ENCODE measurements at regions not wholly inside any gene's neighbourhood (a gene's known extent, or its start where the extent isn't known, plus 50 kb on each side); places are given as distances from the start of the nearest gene placed in this dataset.
"Not testable (repeated sequence)": the region's sequence is repeated elsewhere in the genome, so short reads cannot be mapped to it uniquely, and the experiment has no call there.

DNA sequence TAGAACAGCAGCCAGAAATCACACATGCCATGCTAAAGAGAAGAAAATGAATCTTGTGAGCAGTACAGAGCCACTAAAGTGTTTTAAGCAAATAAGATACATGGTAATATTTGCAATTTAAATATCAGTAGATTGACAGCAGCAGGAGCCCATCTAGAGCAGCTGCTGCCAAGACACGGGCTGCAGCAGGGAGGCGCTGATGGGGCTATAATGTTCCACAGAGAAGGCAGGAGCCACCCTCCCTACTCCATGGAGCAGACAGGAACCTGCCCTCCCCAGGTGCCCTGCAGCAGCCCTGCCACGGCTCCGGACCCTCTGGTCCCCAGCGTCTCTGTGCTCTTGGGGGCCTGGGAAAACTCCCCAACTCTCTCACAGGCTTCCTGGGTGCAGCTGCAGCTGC lies 224.1 kb upstream of the ISL1 start:
- no peak overlapping the region for H3K4me3 ChIP-seq (ENCODE audit: low read depth, low read length)

DNA sequence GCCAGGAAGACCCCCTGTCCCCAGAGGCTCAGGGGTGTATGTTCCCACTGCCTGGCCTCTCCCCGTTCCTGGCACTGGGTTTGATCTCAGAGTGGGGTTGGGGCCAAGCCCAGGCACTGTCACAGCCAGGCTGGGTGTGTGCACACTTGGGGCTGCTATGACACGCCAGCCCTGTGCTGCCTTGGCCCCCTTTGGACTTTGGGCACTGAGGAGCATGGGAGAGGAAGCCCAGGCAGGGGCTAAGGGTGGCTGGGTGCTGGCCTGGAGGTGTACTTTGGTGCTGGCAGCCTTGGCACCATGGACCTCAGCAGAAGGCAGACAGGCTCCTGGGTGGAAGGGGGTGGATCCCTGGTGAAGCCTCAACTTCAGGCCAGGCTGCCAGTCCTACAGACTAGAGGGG lies 223.6 kb upstream of the ISL1 start:
- H3K4me3 ChIP-seq (ENCODE audit: low read depth, low read length): no peak overlapping the region

GRCh38 chr5:51162245-51162644 lies 221.0 kb upstream of the ISL1 start:
- H3K4me3 ChIP-seq (ENCODE audit: low read depth, low read length): no peak overlapping the region

- not testable (repeated sequence) for H3K4me3 ChIP-seq (ENCODE audit: low read depth, low read length)
Measured at GRCh38 chr5:51165621-51166020, 217.6 kb upstream of the ISL1 start.

DNA sequence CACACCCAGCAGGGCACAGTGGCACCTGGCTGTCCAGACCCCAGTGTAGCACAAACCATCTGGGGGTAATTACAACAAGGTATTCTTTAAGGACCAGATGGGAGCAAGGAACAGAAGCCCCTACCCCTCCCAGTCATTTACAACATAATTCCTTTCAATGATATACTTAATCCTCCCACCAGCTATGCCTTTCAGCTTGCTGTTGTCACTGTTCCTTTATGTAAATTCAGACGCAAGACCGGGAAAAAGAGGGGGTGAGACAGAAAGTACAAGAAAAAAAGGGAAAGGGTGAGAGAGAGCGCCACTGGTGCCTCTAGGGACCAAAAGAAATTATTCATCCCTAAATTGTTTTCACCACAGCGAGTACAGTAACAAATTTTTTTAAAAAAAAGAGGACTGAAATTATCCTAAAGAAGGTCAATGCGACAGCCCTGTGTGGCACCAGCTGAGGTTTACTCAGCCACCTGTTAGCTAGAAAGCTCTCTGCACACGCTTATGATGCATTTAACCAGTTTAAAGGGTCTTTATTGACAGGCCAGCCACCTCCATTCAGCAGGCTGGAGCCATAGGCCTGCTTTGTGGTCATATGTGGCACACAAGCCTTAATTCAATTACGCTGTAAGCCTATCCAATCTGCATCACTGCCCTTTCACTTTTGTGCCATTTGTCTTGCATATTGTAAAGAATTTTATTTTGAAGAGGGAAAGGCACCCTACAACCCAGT lies 210.2 kb upstream of the ISL1 start:
- no peak overlapping the region for H3K4me3 ChIP-seq (ENCODE audit: low read depth, low read length)

GRCh38 chr5:51181208-51181894 lies 201.9 kb upstream of the ISL1 start:
- H3K4me3 ChIP-seq (ENCODE audit: low read depth, low read length): no peak overlapping the region

DNA sequence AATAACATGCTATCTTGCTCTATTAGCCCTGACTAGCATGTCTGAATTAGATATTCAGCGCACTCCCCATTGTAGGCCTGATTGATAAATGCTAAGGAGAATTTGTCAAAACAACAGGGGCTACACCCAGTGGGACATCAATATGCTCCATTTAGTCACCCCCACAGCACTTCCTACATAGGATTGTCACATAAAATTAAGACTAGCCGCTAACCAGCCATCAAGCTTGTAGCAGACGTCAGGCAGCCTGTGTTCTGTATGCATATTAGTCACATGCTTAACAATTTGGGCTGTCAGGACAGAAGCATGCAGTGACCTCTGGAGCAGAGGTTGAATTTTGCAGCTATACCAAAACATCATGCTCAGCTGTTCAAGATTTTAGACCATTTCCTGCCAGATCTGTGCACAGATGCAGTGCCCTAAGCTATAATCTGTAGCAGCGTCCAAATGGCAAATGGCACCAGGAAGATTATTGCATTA lies 197.4 kb upstream of the ISL1 start:
- H3K4me3 ChIP-seq (ENCODE audit: low read depth, low read length): no peak overlapping the region

DNA sequence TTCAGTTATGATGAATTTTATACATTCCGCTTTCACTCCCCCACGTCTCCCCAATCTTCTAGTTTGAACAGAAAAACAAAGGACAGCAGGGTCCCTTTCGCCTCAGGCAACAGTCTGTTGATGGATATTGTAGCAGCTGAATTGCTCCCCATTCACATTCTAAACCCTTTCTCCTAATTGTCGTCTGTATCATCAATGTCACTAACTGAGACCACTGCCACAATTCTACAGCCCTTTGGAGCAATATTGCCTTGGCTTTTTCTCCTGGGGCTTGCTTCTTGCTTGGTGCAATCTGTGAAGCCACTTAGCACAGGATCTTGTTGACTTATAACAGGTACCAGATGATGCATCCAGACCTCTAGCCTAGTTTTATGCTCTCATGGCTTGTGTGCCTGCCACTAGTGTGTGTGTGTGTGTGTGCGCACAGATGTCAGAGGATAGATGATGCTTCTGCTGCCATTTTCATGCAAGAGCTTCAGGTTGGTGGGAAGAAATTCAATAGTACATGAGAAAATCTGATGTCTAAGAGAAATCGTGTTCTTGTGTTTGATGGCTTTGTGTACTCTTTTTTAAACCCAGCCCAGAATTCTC lies 195.2 kb upstream of the ISL1 start:
- H3K4me3 ChIP-seq (ENCODE audit: low read depth, low read length): no peak overlapping the region

GRCh38 chr5:51194671-51195070 lies 188.6 kb upstream of the ISL1 start:
- H3K4me3 ChIP-seq (ENCODE audit: low read depth, low read length): no peak overlapping the region

DNA sequence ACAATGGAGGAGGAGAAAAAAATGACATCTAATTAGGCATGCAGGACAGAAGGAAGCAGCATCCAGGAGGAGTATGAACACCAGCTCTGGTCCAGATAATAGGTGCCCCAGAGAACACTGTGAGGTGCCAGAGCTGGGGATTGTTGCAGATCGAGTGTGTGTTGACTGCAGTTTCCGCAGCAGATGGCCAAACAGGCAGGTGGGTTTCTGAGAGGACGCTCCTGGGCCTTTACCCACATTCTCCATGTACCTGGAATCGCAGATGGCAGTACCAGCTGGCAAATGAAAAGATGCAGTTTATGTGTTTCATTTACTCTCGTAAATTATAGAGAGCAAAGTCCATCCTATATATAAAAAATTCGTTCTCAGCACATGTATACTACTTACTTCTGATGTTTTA lies 182.2 kb upstream of the ISL1 start:
- H3K4me3 ChIP-seq (ENCODE audit: low read depth, low read length): no peak overlapping the region

DNA sequence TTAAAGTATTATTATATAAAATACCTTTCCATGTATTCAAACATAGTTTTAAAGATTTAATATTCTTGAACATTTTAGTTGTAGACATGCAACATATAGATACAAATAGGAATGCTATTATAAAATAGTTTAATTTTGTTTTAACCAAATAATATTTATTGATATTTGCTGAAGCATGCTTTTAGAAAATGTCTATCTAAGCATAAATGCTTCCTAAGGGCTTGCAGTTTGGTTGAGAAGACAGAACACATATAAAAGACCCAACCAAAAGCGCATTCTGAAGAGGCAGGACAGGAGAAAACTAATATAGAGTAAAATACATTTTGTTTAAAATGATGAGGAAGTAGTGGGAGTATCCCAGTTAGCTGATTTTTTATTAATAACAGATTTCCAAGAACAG lies 181.5 kb upstream of the ISL1 start:
- no peak overlapping the region for H3K4me3 ChIP-seq (ENCODE audit: low read depth, low read length)

- H3K4me3 ChIP-seq (ENCODE audit: low read depth, low read length): no peak overlapping the region
Measured at GRCh38 chr5:51202161-51202560, 181.1 kb upstream of the ISL1 start.

DNA sequence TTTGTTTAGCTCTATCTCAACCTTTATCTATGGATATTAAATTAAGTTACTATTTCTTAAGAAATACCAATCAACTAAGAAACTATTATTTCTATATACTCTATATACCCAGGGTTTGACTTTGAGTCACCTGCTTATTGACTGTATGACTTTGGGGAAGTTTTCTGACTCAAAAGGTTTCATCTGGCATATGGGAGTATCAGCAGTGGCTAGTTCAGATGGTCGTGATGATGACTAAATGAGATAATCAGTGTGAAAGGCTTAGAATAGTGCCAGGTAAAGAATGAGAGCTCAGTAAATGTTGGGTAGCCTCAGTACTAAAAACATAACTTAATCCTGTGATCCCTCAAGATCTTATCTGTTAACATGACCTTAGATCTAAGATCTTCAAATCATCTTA lies 179.7 kb upstream of the ISL1 start:
- no peak overlapping the region for H3K4me3 ChIP-seq (ENCODE audit: low read depth, low read length)

- H3K4me3 ChIP-seq (ENCODE audit: low read depth, low read length): no peak overlapping the region
Measured at GRCh38 chr5:51208296-51208695, 175.0 kb upstream of the ISL1 start.

- H3K4me3 ChIP-seq (ENCODE audit: low read depth, low read length): no peak overlapping the region
Measured at GRCh38 chr5:51214746-51215145, 168.5 kb upstream of the ISL1 start.

- no peak overlapping the region for H3K4me3 ChIP-seq (ENCODE audit: low read depth, low read length)
Measured at GRCh38 chr5:51225789-51226742, 157.2 kb upstream of the ISL1 start.

GRCh38 chr5:51227963-51228470 lies 155.2 kb upstream of the ISL1 start:
- no peak overlapping the region for H3K4me3 ChIP-seq (ENCODE audit: low read depth, low read length)

- H3K4me3 ChIP-seq (ENCODE audit: low read depth, low read length): no peak overlapping the region
Measured at GRCh38 chr5:51230336-51230735, 152.9 kb upstream of the ISL1 start.

GRCh38 chr5:51242456-51242855 lies 140.8 kb upstream of the ISL1 start:
- no peak overlapping the region for H3K4me3 ChIP-seq (ENCODE audit: low read depth, low read length)

- not testable (repeated sequence) for H3K4me3 ChIP-seq (ENCODE audit: low read depth, low read length)
Measured at GRCh38 chr5:51250957-51251356, 132.3 kb upstream of the ISL1 start.

- H3K4me3 ChIP-seq (ENCODE audit: low read depth, low read length): no peak overlapping the region
Measured at GRCh38 chr5:51271261-51271660, 112.0 kb upstream of the ISL1 start.

Data from iPS-11a (cell line).